Dendritic cell treated with granulocyte-macrophage colony-stimulating factor and Interleukin-4, amounts not matched to agents 40 ng/mL and 50 ng/mL, for 4 days (primary cell): ENCODE measurements at regions not wholly inside any gene's neighbourhood (a gene's known extent, or its start where the extent isn't known, plus 50 kb on each side); places are given as distances from the start of the nearest gene placed in this dataset.

Experiments
- H3K27ac Mint-ChIP-seq: one replicate; pipeline ENCODE4 v1.8.0; 2022; ENCODE audit warnings: mild to moderate bottlenecking, mixed read lengths
- H3K27me3 Mint-ChIP-seq: one replicate; pipeline ENCODE4 v1.8.0; 2022; ENCODE audit warnings: mild to moderate bottlenecking, mixed read lengths
- H3K36me3 Mint-ChIP-seq: one replicate; pipeline ENCODE4 v1.8.0; 2022; ENCODE audit warnings: low read depth, mixed read lengths
- H3K4me1 Mint-ChIP-seq: one replicate; pipeline ENCODE4 v1.8.0; 2022; ENCODE audit warnings: low read depth, mixed read lengths
- H3K4me3 Mint-ChIP-seq: one replicate; pipeline ENCODE4 v1.8.0; 2022; ENCODE audit warnings: mild to moderate bottlenecking, moderate library complexity, mixed read lengths
- H3K9me3 Mint-ChIP-seq: one replicate; pipeline ENCODE4 v1.8.0; 2022; ENCODE audit warnings: mixed read lengths
- intact Hi-C: fragments of 100-400 bp; cut with micrococcal nuclease; formaldehyde crosslinking; loops from one replicate; pipeline ENCODE4 v1.15.0; 2022

DNA sequence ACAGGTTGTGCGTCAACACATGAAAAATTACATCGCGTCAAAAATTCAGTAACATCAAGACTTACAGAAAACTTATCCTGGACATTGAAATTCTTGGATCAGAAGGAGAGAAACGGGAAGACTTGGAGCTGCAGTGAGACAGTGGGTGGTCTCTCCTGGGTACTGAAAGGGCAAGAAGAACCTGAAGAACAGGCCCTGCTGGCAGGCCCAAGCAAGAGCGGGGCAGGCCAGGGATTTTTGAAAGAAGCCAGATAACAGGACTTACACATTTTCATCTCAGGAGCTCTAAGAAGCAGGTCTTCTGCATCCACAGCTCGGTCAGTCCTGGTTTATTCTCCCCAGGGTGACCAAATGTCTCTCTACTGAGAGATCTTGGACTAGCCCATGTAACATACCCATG is 466.5 kb upstream of the SOX5 start:
- Mint-ChIP-seq H3K9me3 (no peaks in the 10 kb centered on the region), H3K36me3 (no peaks in the 10 kb centered on the region)
- intact Hi-C loops = no loop called here

GRCh38 chr12:24414480-24414879 is 465.0 kb upstream of the SOX5 start:
- intact Hi-C loops = no loop called here
- Mint-ChIP-seq H3K27me3 (no peaks in the 10 kb centered on the region), H3K4me3 (no peak overlapping the region), H3K4me1 (peaks cover 18% of the 10 kb centered on the region), H3K27ac (no peak overlapping the region), H3K36me3 (no peaks in the 10 kb centered on the region), H3K9me3 (no peaks in the 10 kb centered on the region)

More for the DNA sequence above, 466.5 kb upstream of the SOX5 start:
- Mint-ChIP-seq H3K27me3 (no peaks in the 10 kb centered on the region), H3K4me1 (peaks cover 18% of the 10 kb centered on the region), H3K27ac (peak overlapping the region; percentile 37), H3K4me3 (no peak overlapping the region)

DNA sequence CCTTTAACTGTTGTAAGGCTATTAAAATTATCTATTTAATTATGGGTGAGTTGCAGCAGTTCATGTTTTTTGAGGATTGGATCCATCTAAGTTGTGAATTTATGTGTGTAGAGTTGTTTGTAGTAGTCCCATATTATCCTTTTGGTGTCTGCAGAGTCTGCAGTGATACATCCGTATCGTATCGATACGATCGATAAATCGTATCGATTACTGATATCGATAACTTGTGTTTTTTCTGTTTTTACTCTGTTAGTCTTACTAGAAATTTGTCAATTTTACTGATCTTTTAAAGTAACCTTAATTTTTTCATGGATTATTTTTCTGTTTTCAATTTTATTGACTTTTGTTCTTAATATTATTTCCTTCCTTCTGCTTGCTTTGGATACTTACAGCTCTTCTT is 462.5 kb upstream of the SOX5 start:
- no peak overlapping the region for H3K27ac Mint-ChIP-seq
- intact Hi-C loops = no loop called here
- H3K9me3 Mint-ChIP-seq = no peaks in the 10 kb centered on the region
- no peaks in the 10 kb centered on the region for H3K36me3 Mint-ChIP-seq
- H3K4me3 Mint-ChIP-seq = no peak overlapping the region
- H3K4me1 Mint-ChIP-seq = peaks cover 18% of the 10 kb centered on the region
- H3K27me3 Mint-ChIP-seq = no peaks in the 10 kb centered on the region

DNA sequence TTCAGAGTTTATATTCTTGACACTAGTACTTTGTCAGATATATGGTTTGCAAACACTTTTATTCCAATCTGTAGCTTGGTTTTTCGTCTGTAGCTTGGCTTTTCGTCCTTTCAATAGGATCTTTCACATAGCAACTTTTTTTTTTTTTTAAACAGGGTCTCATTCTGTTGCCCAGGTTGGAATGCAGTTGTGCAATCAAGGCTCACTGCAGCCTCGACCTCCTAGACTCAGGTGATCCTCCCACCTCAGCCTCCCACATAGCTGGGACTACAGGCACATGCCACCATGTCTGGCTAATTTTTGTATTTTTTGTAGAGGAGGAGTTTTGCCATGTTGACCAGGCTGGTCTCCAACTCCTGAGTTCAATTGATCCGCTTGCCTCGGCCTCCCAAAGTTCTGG is 460.4 kb upstream of the SOX5 start:
- no peak overlapping the region for H3K27ac Mint-ChIP-seq
- no peak overlapping the region for H3K4me3 Mint-ChIP-seq
- H3K36me3 Mint-ChIP-seq = no peaks in the 10 kb centered on the region
- no peaks in the 10 kb centered on the region for H3K27me3 Mint-ChIP-seq
- peaks cover 7% of the 10 kb centered on the region for H3K4me1 Mint-ChIP-seq
- intact Hi-C loops = no loop called here
- H3K9me3 Mint-ChIP-seq = no peaks in the 10 kb centered on the region

DNA sequence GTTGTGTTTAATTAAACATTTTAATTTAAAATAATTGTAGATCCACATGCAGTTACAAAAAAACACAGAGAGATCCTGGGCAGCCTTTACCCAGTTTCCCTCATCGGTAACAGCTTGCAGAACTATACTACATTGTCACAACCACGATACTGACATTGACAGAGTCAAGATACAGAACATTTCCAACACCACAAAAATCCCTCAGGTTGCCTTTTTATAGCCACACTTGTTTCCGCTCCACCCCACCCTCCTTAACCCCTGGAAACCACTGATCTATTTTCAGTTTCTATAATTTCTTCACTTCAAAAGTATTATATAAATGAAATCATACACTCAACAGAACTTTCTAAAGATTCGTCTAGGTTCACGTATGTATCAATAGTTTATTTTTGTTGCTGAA is 458.8 kb upstream of the SOX5 start:
- Mint-ChIP-seq H3K4me3 (no peak overlapping the region), H3K27ac (no peak overlapping the region), H3K9me3 (no peaks in the 10 kb centered on the region), H3K4me1 (no peaks in the 10 kb centered on the region), H3K36me3 (no peaks in the 10 kb centered on the region), H3K27me3 (no peaks in the 10 kb centered on the region)
- intact Hi-C loops = no loop called here

DNA sequence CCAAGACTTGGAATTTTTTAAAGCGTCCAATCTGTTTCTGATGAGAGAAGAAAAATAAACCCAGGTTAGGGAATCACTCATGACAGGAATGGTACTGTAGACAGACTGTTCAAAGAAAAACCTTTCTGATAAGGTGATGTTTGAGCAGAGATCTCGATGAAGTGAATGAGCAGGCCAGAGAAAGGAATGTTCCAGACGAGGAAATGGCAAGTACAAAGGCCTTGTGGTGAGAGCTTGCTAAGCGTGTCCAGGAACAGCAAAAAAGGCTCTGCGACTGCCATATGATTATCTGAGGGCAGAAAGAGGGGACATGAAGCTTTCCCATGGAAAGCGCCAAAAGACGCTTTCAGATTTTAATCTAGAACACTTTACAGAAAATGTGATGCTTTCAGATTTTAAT is 458.4 kb upstream of the SOX5 start:
- Mint-ChIP-seq H3K9me3 (no peaks in the 10 kb centered on the region), H3K4me1 (no peaks in the 10 kb centered on the region), H3K36me3 (no peaks in the 10 kb centered on the region), H3K27ac (no peak overlapping the region), H3K27me3 (no peaks in the 10 kb centered on the region), H3K4me3 (no peak overlapping the region)
- intact Hi-C loops = no loop called here

DNA sequence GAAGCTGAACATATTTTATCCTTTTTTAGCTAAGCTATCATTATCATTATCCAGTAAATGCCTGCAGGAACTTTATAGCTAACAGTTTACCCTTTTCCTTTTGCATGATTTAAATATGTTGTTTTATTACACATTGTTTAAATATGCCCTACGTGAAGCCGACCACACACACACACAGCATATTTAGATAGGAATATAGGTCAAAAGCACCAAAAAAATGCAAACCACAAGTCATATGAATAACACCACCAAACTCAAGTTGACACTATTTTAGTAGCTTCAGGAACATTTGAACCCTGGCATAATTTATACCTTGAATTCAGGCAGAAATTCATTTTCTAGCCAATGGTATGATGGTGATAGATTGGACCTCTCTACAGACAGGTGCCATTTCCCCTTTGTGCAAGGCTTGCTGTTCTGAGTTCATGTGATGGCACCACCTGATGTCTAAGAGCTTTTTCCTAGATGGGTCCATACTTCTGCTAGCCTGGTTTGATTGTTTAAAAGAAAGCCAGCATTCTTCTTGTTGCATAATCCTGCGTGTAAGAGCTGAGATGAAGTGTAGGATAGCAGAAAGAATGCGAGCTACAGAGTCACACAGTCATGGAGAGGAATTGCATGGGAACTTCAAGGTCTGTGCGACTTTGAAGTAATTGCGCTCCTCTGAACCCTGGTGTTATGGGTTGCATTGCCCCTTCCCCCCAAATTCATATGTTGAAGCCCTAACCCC is 454.8 kb upstream of the SOX5 start:
- Mint-ChIP-seq H3K4me1 (no peaks in the 10 kb centered on the region), H3K4me3 (no peak overlapping the region), H3K9me3 (no peaks in the 10 kb centered on the region), H3K36me3 (no peaks in the 10 kb centered on the region), H3K27me3 (no peaks in the 10 kb centered on the region), H3K27ac (no peak overlapping the region)
- intact Hi-C loops = no loop called here

DNA sequence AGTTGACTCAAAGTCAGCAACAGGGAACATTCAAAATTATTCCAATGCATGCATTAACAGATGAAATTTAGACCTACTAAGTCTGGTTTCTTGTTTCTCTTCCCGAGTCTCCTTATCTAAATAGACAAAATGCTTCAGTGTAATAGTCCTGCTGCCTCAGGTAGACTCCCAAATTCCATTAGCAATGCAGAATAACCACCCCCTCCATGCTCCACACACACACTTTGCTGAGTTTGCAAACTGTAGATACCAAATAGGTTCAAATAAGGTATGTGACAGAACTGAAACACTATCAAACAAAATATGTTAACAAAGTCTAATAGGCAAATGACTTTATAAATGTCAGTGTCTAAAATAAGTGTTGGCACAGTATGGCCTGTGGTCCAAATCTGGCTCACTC is 451.1 kb upstream of the SOX5 start:
- intact Hi-C loops = no loop called here
- Mint-ChIP-seq H3K4me3 (no peak overlapping the region), H3K36me3 (no peaks in the 10 kb centered on the region), H3K9me3 (no peaks in the 10 kb centered on the region), H3K4me1 (no peaks in the 10 kb centered on the region), H3K27ac (no peak overlapping the region), H3K27me3 (no peaks in the 10 kb centered on the region)

GRCh38 chr12:24398605-24399004 is 449.1 kb upstream of the SOX5 start:
- Mint-ChIP-seq H3K9me3 (no peaks in the 10 kb centered on the region), H3K36me3 (no peaks in the 10 kb centered on the region), H3K4me3 (no peak overlapping the region), H3K4me1 (no peaks in the 10 kb centered on the region), H3K27ac (no peak overlapping the region), H3K27me3 (no peaks in the 10 kb centered on the region)
- intact Hi-C loops = no loop called here

GRCh38 chr12:24396224-24396623 is 446.8 kb upstream of the SOX5 start:
- H3K27me3 Mint-ChIP-seq = no peaks in the 10 kb centered on the region
- no peaks in the 10 kb centered on the region for H3K4me1 Mint-ChIP-seq
- no peaks in the 10 kb centered on the region for H3K36me3 Mint-ChIP-seq
- intact Hi-C loops = no loop called here
- no peak overlapping the region for H3K4me3 Mint-ChIP-seq
- H3K27ac Mint-ChIP-seq = no peak overlapping the region
- peaks cover 13% of the 10 kb centered on the region for H3K9me3 Mint-ChIP-seq

GRCh38 chr12:24394246-24394645 is 444.8 kb upstream of the SOX5 start:
- no peaks in the 10 kb centered on the region for H3K36me3 Mint-ChIP-seq
- no peak overlapping the region for H3K4me3 Mint-ChIP-seq
- H3K27me3 Mint-ChIP-seq = no peaks in the 10 kb centered on the region
- no peaks in the 10 kb centered on the region for H3K4me1 Mint-ChIP-seq
- no peak overlapping the region for H3K27ac Mint-ChIP-seq
- intact Hi-C loops = no loop called here
- peaks cover 24% of the 10 kb centered on the region for H3K9me3 Mint-ChIP-seq

DNA sequence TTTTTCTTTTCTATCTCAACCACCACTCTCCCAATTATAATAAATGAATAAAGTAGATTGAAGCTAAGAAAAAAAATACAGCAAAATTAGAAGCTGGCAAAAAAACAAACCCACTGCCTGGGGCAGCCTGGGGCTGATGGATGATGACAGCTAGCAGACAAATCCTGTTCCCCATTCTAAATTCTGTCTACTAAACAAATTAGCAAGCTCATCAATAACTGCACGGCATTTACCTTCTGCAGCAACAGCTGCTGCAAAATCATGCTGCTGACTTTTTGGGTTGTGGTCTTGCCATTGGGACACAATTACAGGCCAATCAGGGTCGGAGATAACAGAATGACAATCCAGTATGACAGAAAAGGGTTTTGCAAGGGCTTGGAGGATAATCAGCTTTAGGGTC is 443.6 kb upstream of the SOX5 start:
- H3K27me3 Mint-ChIP-seq = no peaks in the 10 kb centered on the region
- no peak overlapping the region for H3K27ac Mint-ChIP-seq
- peaks cover 24% of the 10 kb centered on the region for H3K9me3 Mint-ChIP-seq
- no peaks in the 10 kb centered on the region for H3K36me3 Mint-ChIP-seq
- H3K4me1 Mint-ChIP-seq = no peaks in the 10 kb centered on the region
- no peak overlapping the region for H3K4me3 Mint-ChIP-seq
- intact Hi-C loops = no loop called here

DNA sequence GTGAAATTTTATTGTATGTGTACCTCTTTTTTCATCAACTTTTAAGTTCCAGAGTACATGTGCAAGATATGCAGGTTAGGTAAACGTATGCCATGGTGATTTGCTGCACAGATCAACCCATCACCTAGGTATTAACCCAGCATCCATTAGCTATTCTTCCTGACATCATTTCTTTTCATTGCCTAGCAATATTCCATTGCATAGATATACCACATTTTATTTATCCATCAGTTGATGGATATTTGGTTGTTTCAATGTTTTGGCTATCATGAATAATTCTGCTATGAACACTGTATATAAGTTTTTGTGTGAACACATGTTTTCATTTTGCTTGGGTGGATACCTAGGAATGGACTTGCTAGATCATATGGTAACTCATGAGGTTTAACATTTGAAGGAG is 439.9 kb upstream of the SOX5 start:
- peaks cover 25% of the 10 kb centered on the region for H3K9me3 Mint-ChIP-seq
- intact Hi-C loops = no loop called here
- no peak overlapping the region for H3K27ac Mint-ChIP-seq
- H3K4me3 Mint-ChIP-seq = no peak overlapping the region
- H3K36me3 Mint-ChIP-seq = no peaks in the 10 kb centered on the region
- H3K4me1 Mint-ChIP-seq = no peaks in the 10 kb centered on the region
- no peaks in the 10 kb centered on the region for H3K27me3 Mint-ChIP-seq

DNA sequence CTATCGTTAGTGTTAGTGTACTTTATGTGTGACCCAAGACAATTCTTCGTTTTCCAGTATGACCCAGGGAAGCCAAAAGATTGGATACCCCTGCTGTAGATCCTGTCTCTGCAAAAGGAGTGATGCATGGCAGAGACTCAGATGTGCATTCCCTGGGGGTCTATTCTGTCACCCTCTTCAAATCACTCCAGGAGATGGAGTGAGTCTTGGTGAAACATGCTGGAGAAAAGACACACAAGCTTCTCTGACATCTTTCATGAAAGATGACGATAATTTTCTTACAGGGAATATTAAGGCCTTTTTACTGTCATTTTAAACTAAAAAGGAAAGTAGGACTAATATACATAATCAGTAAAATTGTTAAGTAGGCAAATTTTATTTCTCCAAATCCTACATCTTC is 437.9 kb upstream of the SOX5 start:
- Mint-ChIP-seq H3K27ac (no peak overlapping the region), H3K27me3 (no peaks in the 10 kb centered on the region), H3K36me3 (no peaks in the 10 kb centered on the region), H3K4me3 (no peak overlapping the region), H3K9me3 (peaks cover 42% of the 10 kb centered on the region), H3K4me1 (no peaks in the 10 kb centered on the region)
- intact Hi-C loops = no loop called here

DNA sequence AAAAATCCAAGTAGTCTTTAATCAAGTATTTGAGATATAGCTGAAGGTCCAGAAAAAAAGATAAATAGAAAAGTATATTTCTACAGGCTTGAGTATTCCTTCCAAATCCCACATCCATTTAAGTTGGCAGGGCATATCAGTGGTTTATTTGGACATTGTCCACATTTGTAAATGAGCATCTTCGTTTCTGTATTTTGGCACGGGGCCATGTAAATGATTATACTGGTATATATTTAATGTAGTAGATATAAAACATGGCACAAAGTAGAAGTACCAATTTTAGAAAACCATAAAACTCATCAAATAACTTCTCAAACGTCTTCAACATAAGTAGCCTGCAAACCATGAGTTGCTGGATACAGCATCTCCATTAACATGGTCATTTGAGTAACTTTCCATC is 437.4 kb upstream of the SOX5 start:
- intact Hi-C loops = no loop called here

More for the DNA sequence above, 437.4 kb upstream of the SOX5 start:
- Mint-ChIP-seq H3K4me1 (no peaks in the 10 kb centered on the region), H3K27me3 (no peaks in the 10 kb centered on the region), H3K4me3 (no peak overlapping the region), H3K27ac (no peak overlapping the region), H3K36me3 (no peaks in the 10 kb centered on the region), H3K9me3 (peaks cover 42% of the 10 kb centered on the region)
